PC-3 (cell line): ENCODE measurements at regions not wholly inside any gene's neighbourhood (a gene's known extent, or its start where the extent isn't known, plus 50 kb on each side); places are given as distances from the start of the nearest gene placed in this dataset.

Experiments used
- ATAC-seq: fragments of 200-7000 bp; cut with Tn5 transposase; 2 replicates; pipeline ENCODE4 v1.9.1; 2020; ENCODE audit warnings: mild to moderate bottlenecking, moderate library complexity
- BruUV-seq: library from RNA; stranded (reverse); fragments of 400-500 nt; replicated peaks from 2 replicates; lab custom pipeline; 2021; lab: Mats Ljungman, UMichigan
- CTCF ChIA-PET: fragments of 300-600 bp; sonication (Branson Sonifier 250); formaldehyde crosslinking; loops from one replicate; lab custom pipeline; 2022; ENCODE audit warnings: antibody characterized with exemption; lab: Charles Lee
- POLR2A ChIA-PET: fragments of 300-600 bp; sonication (Branson Sonifier 250); formaldehyde crosslinking; loops from one replicate; lab custom pipeline; 2022; ENCODE audit warnings: antibody characterized with exemption; ENCODE audit not compliant: unreplicated experiment; lab: Charles Lee
- DNase-seq: peaks from one replicate; pipeline ENCODE4 v3.0.0-alpha.2; 2015
- H2AFZ ChIP-seq: fragments of 300-600 bp; sonication (generic); 2 replicates; pipeline ENCODE4 v1.6.0; 2016; ENCODE audit warnings: antibody characterized with exemption, low read length
- H3F3A ChIP-seq: fragments of 300-600 bp; sonication (generic); one replicate; pipeline ENCODE4 v1.6.0; 2017; ENCODE audit warnings: antibody characterized with exemption, low read length, control low read depth, mild to moderate bottlenecking; ENCODE audit not compliant: unreplicated experiment
- H3K27ac ChIP-seq: fragments of 300-600 bp; sonication (generic); 2 replicates; pipeline ENCODE4 v1.5.1; 2016; ENCODE audit warnings: mild to moderate bottlenecking, low read length
- H3K27me3 ChIP-seq: fragments of 300-600 bp; sonication (generic); 2 replicates; pipeline ENCODE4 v1.6.1; 2016; ENCODE audit warnings: low read length, mixed read lengths
- H3K36me3 ChIP-seq: fragments of 300-600 bp; sonication (generic); 2 replicates; pipeline ENCODE4 v1.6.1; 2016; ENCODE audit warnings: low read depth, mixed run types, low read length, mixed read lengths
- H3K4me1 ChIP-seq: fragments of 300-600 bp; sonication (generic); 2 replicates; pipeline ENCODE4 v1.5.1; 2016; ENCODE audit warnings: low read length; ENCODE audit not compliant: insufficient read depth
- H3K4me2 ChIP-seq: fragments of 300-600 bp; sonication (generic); 2 replicates; pipeline ENCODE4 v1.6.0; 2016; ENCODE audit warnings: low read length
- H3K4me3 ChIP-seq: fragments of 300-600 bp; sonication (generic); 2 replicates; pipeline ENCODE4 v1.5.1; 2016; ENCODE audit warnings: mild to moderate bottlenecking, low read length, mixed read lengths
- H3K79me2 ChIP-seq: fragments of 300-600 bp; sonication (generic); 2 replicates; pipeline ENCODE4 v1.6.1; 2017; ENCODE audit warnings: low read length, mixed read lengths
- H3K9ac ChIP-seq: fragments of 300-600 bp; sonication (generic); 2 replicates; pipeline ENCODE4 v1.6.0; 2016; ENCODE audit warnings: mild to moderate bottlenecking, low read length
- H3K9me2 ChIP-seq: fragments of 300-600 bp; sonication (generic); replicated peaks from 2 replicates; pipeline ENCODE4 v1.6.1; 2016; ENCODE audit warnings: mixed run types, low read length, mixed read lengths
- H3K9me3 ChIP-seq: fragments of 300-600 bp; sonication (generic); 2 replicates; pipeline ENCODE4 v1.6.1; 2016; ENCODE audit warnings: low read length, mixed read lengths
- H4K20me1 ChIP-seq: fragments of 300-600 bp; sonication (generic); 2 replicates; pipeline ENCODE4 v1.6.1; 2016; ENCODE audit warnings: low read length, mixed read lengths
- CTCF ChIP-seq: fragments of 300-600 bp; sonication (generic); conservative IDR thresholded peaks from 2 replicates; pipeline ENCODE4 v1.5.1; 2017; ENCODE audit warnings: antibody characterized with exemption, low read depth, mild to moderate bottlenecking, low read length
- EZH2 ChIP-seq: fragments of 300-600 bp; sonication (generic); IDR thresholded peaks from one replicate; pipeline ENCODE4 v1.6.1; 2017; ENCODE audit warnings: antibody characterized with exemption, mild to moderate bottlenecking, low read length; ENCODE audit not compliant: unreplicated experiment
- EZH2phosphoT487 ChIP-seq: fragments of 300-600 bp; sonication (generic); IDR thresholded peaks from 2 replicates; pipeline ENCODE4 v1.6.1; 2018; ENCODE audit warnings: mild to moderate bottlenecking, antibody characterized with exemption, low read length, borderline replicate concordance
- intact Hi-C: fragments of 100-400 bp; cut with micrococcal nuclease; formaldehyde crosslinking; loops from 2 replicates; pipeline ENCODE4 v1.9.0; 2023

GRCh38 chr11:109756951-109757350 is 335.0 kb downstream of the C11orf87 start:
- Histone ChIP-seq H4K20me1 (no peaks in the 10 kb centered on the region), H3K36me3 (no peaks in the 10 kb centered on the region), H3K4me1 (no peaks in the 10 kb centered on the region), H2AFZ (no peak overlapping the region), H3K9ac (no peak overlapping the region), H3F3A (no peaks in the 10 kb centered on the region), H3K27me3 (peaks cover 44% of the 10 kb centered on the region; the same call in 1 of the 2 replicates), H3K4me2 (no peak overlapping the region), H3K79me2 (no peaks in the 10 kb centered on the region), H3K9me3 (no peaks in the 10 kb centered on the region), H3K9me2 (no peaks in the 10 kb centered on the region), H3K4me3 (no peak overlapping the region), H3K27ac (no peak overlapping the region)
- DNase-seq (no peak), ATAC-seq (no peak)
- POLR2A ChIA-PET: no interaction called here
- intact Hi-C loops: no loop called here
- CTCF ChIA-PET: no interaction called here
- no peak for TF ChIP-seq EZH2
- TF ChIP-seq EZH2phosphoT487: no peak
- no peak for TF ChIP-seq CTCF
- BruUV-seq: no TSS peak

GRCh38 chr11:109762546-109762945 is 330.6 kb upstream of the ZC3H12C start:
- Histone ChIP-seq H3K27me3 (peaks cover 14% of the 10 kb centered on the region; the same call in 1 of the 2 replicates), H3K9ac (no peak overlapping the region), H3K27ac (no peak overlapping the region), H3K9me3 (no peaks in the 10 kb centered on the region), H3K4me3 (no peak overlapping the region), H3F3A (no peaks in the 10 kb centered on the region), H3K79me2 (no peaks in the 10 kb centered on the region), H3K4me1 (peaks cover 8% of the 10 kb centered on the region; the same call in 1 of the 2 replicates), H4K20me1 (no peaks in the 10 kb centered on the region), H3K9me2 (no peaks in the 10 kb centered on the region), H3K36me3 (no peaks in the 10 kb centered on the region), H3K4me2 (no peak overlapping the region), H2AFZ (no peak overlapping the region)
- intact Hi-C loops: no loop called here
- BruUV-seq: no TSS peak
- ChIA-PET CTCF (no interaction called here), POLR2A (no interaction called here)
- DNase-seq: no peak
- TF ChIP-seq EZH2phosphoT487 (no peak), EZH2 (no peak), CTCF (no peak)
- ATAC-seq: no peak

- Histone ChIP-seq H4K20me1 (no peaks in the 10 kb centered on the region), H3K79me2 (no peaks in the 10 kb centered on the region), H3K27me3 (peaks cover 13% of the 10 kb centered on the region), H3F3A (no peaks in the 10 kb centered on the region), H3K36me3 (no peaks in the 10 kb centered on the region), H3K4me3 (no peak overlapping the region), H3K4me1 (peaks cover 8% of the 10 kb centered on the region; the same call in 1 of the 2 replicates), H3K9me3 (no peaks in the 10 kb centered on the region), H3K9me2 (no peaks in the 10 kb centered on the region), H3K27ac (no peak overlapping the region), H3K4me2 (no peak overlapping the region), H2AFZ (no peak overlapping the region), H3K9ac (no peak overlapping the region)
- intact Hi-C loops: no loop called here
- ChIA-PET POLR2A (no interaction called here), CTCF (no interaction called here)
- no peak for DNase-seq
- no peak for ATAC-seq
- no peak for TF ChIP-seq EZH2
- no TSS peak for BruUV-seq
These were observed 327.4 kb upstream of the ZC3H12C start for GRCh38 chr11:109765709-109766311.
